Natural killer cell (primary cell): ENCODE measurements at regions not wholly inside any gene's neighbourhood (a gene's known extent, or its start where the extent isn't known, plus 50 kb on each side); places are given as distances from the start of the nearest gene placed in this dataset.
"Not testable (repeated sequence)": the region's sequence is repeated elsewhere in the genome, so short reads cannot be mapped to it uniquely, and the experiment has no call there.

ENCODE experiments used
- ATAC-seq, 3 donors: fragments of 150-1000 bp in 2 of 3; fragments of 200-7000 bp in 1 of 3; cut with Tn5 transposase; 1 replicate in 1 of 3; 2 replicates in 2 of 3; pipeline ENCODE4 v1.10.0; 2021; ENCODE audit warnings: mild to moderate bottlenecking in 2 of 3, moderate library complexity in 2 of 3
- DNase-seq, 2 donors: peaks; one replicate each; pipeline versions ENCODE4 v3.0.0 to v3.0.0-alpha.2; 2013 to 2021; ENCODE audit warnings: mixed read lengths in 1 of 2
- H3K27ac ChIP-seq: one replicate; pipeline ENCODE4 v1.5.1; 2013; ENCODE audit warnings: mild to moderate bottlenecking, low read length
- H3K27me3 ChIP-seq: one replicate; pipeline ENCODE4 v1.6.1; 2013; ENCODE audit warnings: low read length; ENCODE audit not compliant: control insufficient read depth, insufficient read depth
- H3K36me3 ChIP-seq: one replicate; pipeline ENCODE4 v1.6.1; 2013; ENCODE audit warnings: low read length; ENCODE audit not compliant: control insufficient read depth, insufficient read depth
- H3K4me1 ChIP-seq: one replicate; pipeline ENCODE4 v1.6.1; 2013; ENCODE audit warnings: low read length; ENCODE audit not compliant: control insufficient read depth, insufficient read depth
- H3K4me3 ChIP-seq: one replicate; pipeline ENCODE4 v1.5.1; 2013; ENCODE audit warnings: low read length
- H3K9me3 ChIP-seq: one replicate; pipeline ENCODE4 v1.6.1; 2013; ENCODE audit warnings: low read length; ENCODE audit not compliant: control insufficient read depth, insufficient read depth
- H3K27ac Mint-ChIP-seq, 2 donors: one replicate each; pipeline ENCODE4 v1.8.0; 2022; ENCODE audit warnings: mild to moderate bottlenecking in 2 of 2, mixed read lengths in 2 of 2, moderate library complexity in 1 of 2
- H3K27me3 Mint-ChIP-seq, 2 donors: one replicate each; pipeline ENCODE4 v1.8.0; 2022; ENCODE audit warnings: low read depth in 2 of 2, mixed read lengths in 2 of 2
- H3K36me3 Mint-ChIP-seq: one replicate; pipeline ENCODE4 v1.8.0; 2022; ENCODE audit warnings: mixed read lengths
- H3K4me1 Mint-ChIP-seq, 2 donors: one replicate each; pipeline ENCODE4 v1.8.0; 2022; ENCODE audit warnings: mixed read lengths in 2 of 2
- H3K4me3 Mint-ChIP-seq: one replicate; pipeline ENCODE4 v1.8.0; 2022; ENCODE audit warnings: mild to moderate bottlenecking, moderate library complexity, mixed read lengths
- H3K9me3 Mint-ChIP-seq, 2 donors: one replicate each; pipeline ENCODE4 v1.8.0; 2022; ENCODE audit warnings: mixed read lengths in 2 of 2
- CTCF ChIP-seq: fragments of 200-600 bp; IDR thresholded peaks from one replicate; pipeline ENCODE4 v1.8.0; 2022; ENCODE audit warnings: antibody characterized with exemption
- WGBS: methylation state at CpG from one replicate; pipeline ENCODE4 v1.1.7; 2013; ENCODE audit warnings: missing lambda C conversion rate; ENCODE audit not compliant: insufficient coverage; 5-methylcytosine and 5-hydroxymethylcytosine counted together
- intact Hi-C: fragments of 100-400 bp; cut with micrococcal nuclease; formaldehyde crosslinking; loops from one replicate; pipeline ENCODE4 v1.14.2; 2022

DNA sequence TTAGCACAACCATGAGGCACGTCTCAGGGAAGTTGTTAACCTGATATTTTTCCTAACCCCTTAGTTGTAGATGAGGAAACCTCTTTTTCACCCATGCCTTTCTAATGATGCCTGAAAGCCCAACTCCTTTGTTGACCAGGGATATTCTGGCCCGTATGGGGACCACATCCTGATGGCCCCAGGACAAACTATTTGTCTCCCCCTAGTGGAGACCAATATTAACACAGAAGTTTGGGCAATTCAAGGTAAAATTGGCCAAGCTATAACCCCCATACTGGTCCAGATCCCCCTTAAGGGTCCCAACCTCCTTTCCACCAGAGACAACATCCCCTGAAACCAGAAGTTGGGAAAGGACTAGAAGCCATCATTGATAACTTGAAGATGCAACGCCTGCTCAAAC lies 893.3 kb downstream of the SORCS1 start:
- H3K27ac Mint-ChIP-seq: no peak overlapping the region

GRCh38 chr10:106268000-106268399 lies 896.5 kb downstream of the SORCS1 start:
- H3K27ac Mint-ChIP-seq: no peak overlapping the region
- intact Hi-C loops: no loop called here
- H3K4me1 Mint-ChIP-seq: no peaks in the 10 kb centered on the region
- peaks cover 17% of the 10 kb centered on the region for H3K9me3 ChIP-seq
- no peak overlapping the region for H3K4me3 Mint-ChIP-seq
- no peaks in the 10 kb centered on the region for H3K4me1 ChIP-seq
- TF ChIP-seq CTCF: no peak
- no peak for ATAC-seq
- DNase-seq: no peak
- no peaks in the 10 kb centered on the region for H3K36me3 Mint-ChIP-seq
- H3K27me3 ChIP-seq: no peaks in the 10 kb centered on the region
- H3K4me3 ChIP-seq: no peak overlapping the region
- H3K27ac ChIP-seq: no peak overlapping the region
- H3K9me3 Mint-ChIP-seq: peaks cover 3 to 5% of the 10 kb centered on the region in 2 donors
- no peaks in the 10 kb centered on the region for H3K36me3 ChIP-seq
- WGBS: 82% methylated on average over 2 of the region's 2 CpGs
- H3K27me3 Mint-ChIP-seq: no peaks in the 10 kb centered on the region

More for the DNA sequence above, 893.3 kb downstream of the SORCS1 start:
- WGBS: 77% methylated on average over 2 of the region's 3 CpGs
- H3K4me1 Mint-ChIP-seq: no peaks in the 10 kb centered on the region
- Histone ChIP-seq H3K36me3 (no peaks in the 10 kb centered on the region), H3K27ac (no peak overlapping the region), H3K9me3 (peaks cover 17% of the 10 kb centered on the region), H3K4me1 (no peaks in the 10 kb centered on the region), H3K4me3 (no peak overlapping the region), H3K27me3 (no peaks in the 10 kb centered on the region)
- H3K4me3 Mint-ChIP-seq: no peak overlapping the region
- no peak for DNase-seq
- no peak for ATAC-seq
- H3K36me3 Mint-ChIP-seq: no peaks in the 10 kb centered on the region
- no peak for TF ChIP-seq CTCF
- H3K27me3 Mint-ChIP-seq: no peaks in the 10 kb centered on the region
- intact Hi-C loops: no loop called here
- peaks cover 8 to 19% of the 10 kb centered on the region in 2 donors for H3K9me3 Mint-ChIP-seq

- Mint-ChIP-seq H3K9me3 (peaks cover 3 to 5% of the 10 kb centered on the region in 2 donors), H3K36me3 (no peaks in the 10 kb centered on the region), H3K27ac (no peak overlapping the region), H3K4me3 (no peak overlapping the region), H3K27me3 (no peaks in the 10 kb centered on the region), H3K4me1 (no peaks in the 10 kb centered on the region)
- intact Hi-C loops: no loop called here
- no peak overlapping the region for H3K4me3 ChIP-seq
- no peak overlapping the region for H3K27ac ChIP-seq
- H3K9me3 ChIP-seq: peaks cover 17% of the 10 kb centered on the region
- 86% methylated on average over 13 of the region's 13 CpGs for WGBS
- no peaks in the 10 kb centered on the region for H3K4me1 ChIP-seq
- H3K27me3 ChIP-seq: no peaks in the 10 kb centered on the region
- H3K36me3 ChIP-seq: no peaks in the 10 kb centered on the region
- no peak for ATAC-seq
- TF ChIP-seq CTCF: no peak
- no peak for DNase-seq
These were observed 896.9 kb downstream of the SORCS1 start for GRCh38 chr10:106267591-106267990.

DNA sequence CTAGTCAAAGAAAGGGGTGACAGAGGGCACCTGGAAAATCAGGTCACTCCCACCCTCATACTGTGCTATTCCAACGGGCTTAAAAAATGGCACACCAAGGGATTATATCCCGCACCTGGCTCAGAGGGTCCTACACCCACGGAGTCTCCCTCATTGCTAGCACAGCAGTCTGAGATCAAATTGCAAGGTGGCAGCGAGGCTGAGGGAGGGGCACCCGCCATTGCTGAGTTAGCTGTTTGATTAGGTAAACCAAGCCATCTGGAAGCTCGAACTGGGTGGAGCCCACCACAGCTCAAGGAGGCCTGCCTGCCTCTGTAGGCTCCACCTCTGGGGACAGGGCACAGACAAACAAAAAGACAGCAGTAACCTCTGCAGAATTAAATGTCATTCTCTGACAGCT lies 907.1 kb downstream of the SORCS1 start:
- H3K4me3 Mint-ChIP-seq, H3K27ac Mint-ChIP-seq, H3K9me3 ChIP-seq, H3K27me3 ChIP-seq, H3K36me3 ChIP-seq, H3K36me3 Mint-ChIP-seq, intact Hi-C loops, ATAC-seq, H3K4me3 ChIP-seq, H3K27ac ChIP-seq, DNase-seq, H3K4me1 ChIP-seq, H3K4me1 Mint-ChIP-seq, H3K27me3 Mint-ChIP-seq, H3K9me3 Mint-ChIP-seq: not testable (repeated sequence)
- 88% methylated on average over 6 of the region's 6 CpGs for WGBS
